Skin epidermis (tissue), 12 donors: ENCODE measurements at regions not wholly inside any gene's neighbourhood (a gene's known extent, or its start where the extent isn't known, plus 50 kb on each side); places are given as distances from the start of the nearest gene placed in this dataset.

Experiments
- H3K27ac ChIP-seq, 21 experiments: fragments of 200-600 bp; sonication (generic) in 11 of 21; one replicate each; pipeline ENCODE4 v1.5.0; 2020; ENCODE audit warnings: mild to moderate bottlenecking in 3 of 21, inconsistent platforms in 2 of 21, moderate library complexity in 2 of 21
- H3K4me3 ChIP-seq, 7 experiments: fragments of 200-600 bp; sonication (generic) in 2 of 7; one replicate each; pipeline ENCODE4 v1.5.0; 2020; ENCODE audit warnings: inconsistent platforms in 2 of 7, mild to moderate bottlenecking in 2 of 7, moderate library complexity in 1 of 7

- Histone ChIP-seq H3K27ac (no peak overlapping the region), H3K4me3 (no peak overlapping the region)
These were observed 96.2 kb upstream of the HMGN3 start for GRCh38 chr6:79330704-79331103.

GRCh38 chr6:79313254-79313653 is 78.8 kb upstream of the HMGN3 start:
- peak overlapping the region in 7 of 21 experiments; percentile 13 to 69 (median 48) for H3K27ac ChIP-seq
- H3K4me3 ChIP-seq = no peak overlapping the region

- H3K4me3 ChIP-seq = no peak overlapping the region
- no peak overlapping the region for H3K27ac ChIP-seq
These were observed 73.0 kb upstream of the HMGN3 start for GRCh38 chr6:79307321-79308036.

GRCh38 chr6:79305020-79305419 is 70.5 kb upstream of the HMGN3 start:
- H3K4me3 ChIP-seq = no peak overlapping the region
- H3K27ac ChIP-seq = no peak overlapping the region

GRCh38 chr6:79302341-79302740 is 67.9 kb upstream of the HMGN3 start:
- no peak overlapping the region for H3K27ac ChIP-seq

GRCh38 chr6:79301290-79301689 is 66.8 kb upstream of the HMGN3 start:
- H3K4me3 ChIP-seq = no peak overlapping the region
- H3K27ac ChIP-seq = no peak overlapping the region

More at GRCh38 chr6:79302341-79302740, 67.9 kb upstream of the HMGN3 start:
- no peak overlapping the region for H3K4me3 ChIP-seq

GRCh38 chr6:79296211-79296610 is 61.7 kb upstream of the HMGN3 start:
- Histone ChIP-seq H3K4me3 (no peak overlapping the region), H3K27ac (no peak overlapping the region)
